A673 (cell line): ENCODE measurements at regions not wholly inside any gene's neighbourhood (a gene's known extent, or its start where the extent isn't known, plus 50 kb on each side); places are given as distances from the start of the nearest gene placed in this dataset.

ENCODE experiments used
- EZH2 ChIP-seq: fragments of 200-600 bp; sonication (generic); IDR thresholded peaks from 2 replicates; pipeline ENCODE4 v1.6.1; 2017; ENCODE audit warnings: borderline replicate concordance, low read depth, mild to moderate bottlenecking, mixed read lengths, antibody characterized with exemption, low read length; ENCODE audit not compliant: poor library complexity, severe bottlenecking
- TF ChIP-seq, protein P1 (sequence below): fragments of 300-800, 200-600 bp; sonication (generic); conservative IDR thresholded peaks from 2 replicates; pipeline ENCODE4 v1.5.1; 2017; ENCODE audit warnings: low read depth, mild to moderate bottlenecking, antibody characterized with exemption, low read length, moderate library complexity, mixed read lengths

DNA sequence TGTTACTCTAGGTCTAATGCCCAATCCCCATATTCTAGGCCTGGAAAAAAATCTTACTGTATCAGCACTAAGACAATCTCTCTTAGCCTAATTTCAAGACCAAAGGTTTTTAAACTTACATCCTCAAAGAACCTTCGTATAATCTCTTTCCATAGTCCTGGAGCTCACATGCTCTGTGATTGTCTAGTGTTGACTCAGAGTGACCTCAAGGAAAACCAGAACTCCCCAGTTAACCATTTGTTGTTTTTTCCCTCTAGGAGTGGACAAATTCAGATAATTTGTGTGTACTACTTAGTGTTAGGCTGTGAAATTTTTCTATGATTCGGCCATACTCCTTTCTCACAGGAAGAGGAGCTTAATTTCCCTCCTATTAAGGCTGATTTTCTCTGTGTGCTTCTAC lies 536.1 kb downstream of the SLC4A3 start:
- TF ChIP-seq, protein P1, sequence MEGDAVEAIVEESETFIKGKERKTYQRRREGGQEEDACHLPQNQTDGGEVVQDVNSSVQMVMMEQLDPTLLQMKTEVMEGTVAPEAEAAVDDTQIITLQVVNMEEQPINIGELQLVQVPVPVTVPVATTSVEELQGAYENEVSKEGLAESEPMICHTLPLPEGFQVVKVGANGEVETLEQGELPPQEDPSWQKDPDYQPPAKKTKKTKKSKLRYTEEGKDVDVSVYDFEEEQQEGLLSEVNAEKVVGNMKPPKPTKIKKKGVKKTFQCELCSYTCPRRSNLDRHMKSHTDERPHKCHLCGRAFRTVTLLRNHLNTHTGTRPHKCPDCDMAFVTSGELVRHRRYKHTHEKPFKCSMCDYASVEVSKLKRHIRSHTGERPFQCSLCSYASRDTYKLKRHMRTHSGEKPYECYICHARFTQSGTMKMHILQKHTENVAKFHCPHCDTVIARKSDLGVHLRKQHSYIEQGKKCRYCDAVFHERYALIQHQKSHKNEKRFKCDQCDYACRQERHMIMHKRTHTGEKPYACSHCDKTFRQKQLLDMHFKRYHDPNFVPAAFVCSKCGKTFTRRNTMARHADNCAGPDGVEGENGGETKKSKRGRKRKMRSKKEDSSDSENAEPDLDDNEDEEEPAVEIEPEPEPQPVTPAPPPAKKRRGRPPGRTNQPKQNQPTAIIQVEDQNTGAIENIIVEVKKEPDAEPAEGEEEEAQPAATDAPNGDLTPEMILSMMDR: no peak
- TF ChIP-seq EZH2: no peak
